Activated effector memory CD4-positive, alpha-beta T cell treated with anti-CD3 and anti-CD28 coated beads, Interleukin-2, amount 50 U/mL, for 16 hours (primary cell): ENCODE measurements at regions not wholly inside any gene's neighbourhood (a gene's known extent, or its start where the extent isn't known, plus 50 kb on each side); places are given as distances from the start of the nearest gene placed in this dataset.

Experiments
- DNase-seq: peaks from one replicate; pipeline ENCODE4 v3.0.0-alpha.2; 2020

- no peak for DNase-seq
These were observed 79.2 kb upstream of the KLF13 start for GRCh38 chr15:31247404-31247803.

GRCh38 chr15:31248263-31248662, 78.4 kb upstream of the KLF13 start:
- no peak for DNase-seq

DNA sequence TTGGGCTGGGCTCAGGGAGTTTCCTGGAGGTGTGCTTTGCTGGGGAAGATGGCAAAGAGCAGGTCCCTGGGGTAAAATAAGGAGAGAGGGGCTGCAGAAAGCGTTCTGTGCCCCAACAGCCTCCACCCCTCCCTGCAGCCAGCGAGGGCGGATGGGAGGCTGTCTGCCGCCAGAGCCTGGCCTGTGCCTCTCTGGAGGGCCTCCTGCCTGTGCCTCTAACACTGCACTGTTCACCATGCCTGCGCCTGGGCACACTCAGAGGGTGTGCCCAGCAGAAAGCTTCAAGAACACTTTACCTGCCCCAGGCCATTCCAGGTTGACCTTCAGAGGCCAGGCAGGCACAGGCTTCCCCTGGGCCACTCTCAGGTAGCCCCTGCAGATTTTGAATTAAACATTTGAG, 77.7 kb upstream of the KLF13 start:
- DNase-seq = no peak

DNA sequence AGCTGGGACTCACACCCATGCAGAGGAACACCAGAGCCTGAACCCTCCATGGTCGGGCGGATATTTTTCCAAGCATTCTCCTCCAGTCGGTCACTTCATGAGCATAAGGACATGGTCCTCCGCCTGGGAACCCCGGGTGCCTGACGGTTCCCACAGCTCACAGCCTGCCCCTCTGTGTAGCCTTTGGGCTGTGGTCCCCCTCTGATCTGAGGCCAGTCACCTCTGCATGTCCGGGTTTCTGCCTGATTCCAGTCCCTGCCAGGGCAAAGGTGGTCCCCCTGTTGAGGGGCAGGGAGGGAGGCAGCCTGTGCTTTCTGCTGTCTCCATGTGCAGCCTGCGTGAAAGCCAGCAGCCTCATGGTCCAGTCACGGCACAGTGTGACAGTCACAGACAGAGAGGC, 76.6 kb upstream of the KLF13 start:
- no peak for DNase-seq

- no peak for DNase-seq
These were observed 75.5 kb upstream of the KLF13 start for GRCh38 chr15:31251165-31251564.

DNA sequence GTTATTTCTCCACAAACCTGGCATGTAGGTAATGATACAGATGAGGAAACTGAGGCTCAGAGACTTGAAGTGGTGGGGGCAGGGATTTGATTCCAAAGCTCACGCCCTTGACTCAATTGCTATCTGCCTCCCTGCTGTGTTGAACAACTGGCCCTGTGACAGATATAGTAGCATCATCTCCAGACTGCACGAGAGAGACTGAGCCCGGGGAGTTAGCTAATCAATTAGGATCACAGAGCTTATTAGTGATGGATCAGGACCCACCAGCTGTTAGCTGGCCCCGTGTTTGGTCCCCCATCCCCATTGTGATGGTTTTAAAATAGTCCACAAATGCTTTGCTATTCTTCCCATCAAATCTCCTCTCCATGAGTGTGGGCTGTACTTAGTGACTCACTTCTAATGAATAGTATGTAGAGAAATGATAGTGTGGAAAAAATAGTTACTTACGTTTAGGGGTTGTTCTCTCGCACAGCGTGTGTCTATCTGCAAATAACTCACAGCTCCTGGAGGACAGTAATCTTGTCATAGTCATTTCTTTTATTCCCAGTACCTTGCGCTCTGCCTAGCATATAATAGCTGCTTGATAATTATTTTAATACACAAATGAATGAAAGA, 74.4 kb upstream of the KLF13 start:
- DNase-seq = no peak

DNA sequence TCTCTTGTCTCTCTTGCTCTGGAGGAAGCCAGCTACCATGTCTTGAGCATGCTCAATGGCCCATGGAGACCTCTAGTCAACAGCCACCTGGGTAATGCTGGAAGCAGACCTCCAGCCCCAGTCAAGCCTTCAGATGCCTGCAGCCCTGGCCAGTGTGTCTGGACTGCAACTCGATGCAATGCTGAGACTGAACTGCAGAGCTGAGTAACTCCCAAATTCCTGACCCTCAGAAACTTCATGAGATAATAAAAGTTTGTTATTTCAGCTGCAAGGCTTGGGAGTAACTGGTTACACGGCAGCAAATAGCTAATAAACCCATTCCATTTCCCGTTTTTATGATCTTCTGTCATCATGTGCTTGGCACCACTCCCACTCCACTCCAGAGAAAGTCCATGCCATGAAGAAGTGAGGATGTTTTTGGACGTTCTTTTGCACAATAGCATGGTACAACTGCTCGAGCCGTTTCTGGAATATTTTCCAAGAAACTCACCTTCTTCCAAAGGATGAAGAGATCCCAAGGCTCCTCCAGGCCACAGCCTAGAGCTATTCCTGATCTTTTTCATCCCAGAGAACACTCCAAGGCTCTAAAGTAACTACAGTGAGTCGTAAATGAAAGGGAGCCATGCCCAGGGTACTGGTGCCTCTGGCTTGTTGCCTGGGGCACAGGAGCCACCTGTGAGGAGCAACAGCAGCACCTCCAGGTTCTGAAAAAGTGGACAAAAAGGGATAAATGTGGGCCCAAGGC, 72.0 kb upstream of the KLF13 start:
- DNase-seq = no peak

DNA sequence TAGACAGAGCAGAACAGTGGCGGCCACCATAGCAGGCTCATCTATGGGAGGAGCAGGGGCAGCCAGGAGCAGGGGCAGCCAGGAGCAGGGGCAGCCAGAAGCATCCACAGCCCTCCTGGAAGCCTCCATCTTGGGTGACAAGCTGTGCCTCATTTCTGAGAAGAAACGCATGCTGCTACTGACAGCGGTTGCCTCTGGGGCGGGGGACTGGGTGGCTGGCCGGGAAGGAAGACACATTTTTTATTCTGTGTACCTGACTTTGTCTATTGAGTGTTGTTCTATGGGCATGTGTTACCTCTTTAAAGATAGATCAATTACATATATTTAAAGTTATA, 71.5 kb upstream of the KLF13 start:
- no peak for DNase-seq

DNA sequence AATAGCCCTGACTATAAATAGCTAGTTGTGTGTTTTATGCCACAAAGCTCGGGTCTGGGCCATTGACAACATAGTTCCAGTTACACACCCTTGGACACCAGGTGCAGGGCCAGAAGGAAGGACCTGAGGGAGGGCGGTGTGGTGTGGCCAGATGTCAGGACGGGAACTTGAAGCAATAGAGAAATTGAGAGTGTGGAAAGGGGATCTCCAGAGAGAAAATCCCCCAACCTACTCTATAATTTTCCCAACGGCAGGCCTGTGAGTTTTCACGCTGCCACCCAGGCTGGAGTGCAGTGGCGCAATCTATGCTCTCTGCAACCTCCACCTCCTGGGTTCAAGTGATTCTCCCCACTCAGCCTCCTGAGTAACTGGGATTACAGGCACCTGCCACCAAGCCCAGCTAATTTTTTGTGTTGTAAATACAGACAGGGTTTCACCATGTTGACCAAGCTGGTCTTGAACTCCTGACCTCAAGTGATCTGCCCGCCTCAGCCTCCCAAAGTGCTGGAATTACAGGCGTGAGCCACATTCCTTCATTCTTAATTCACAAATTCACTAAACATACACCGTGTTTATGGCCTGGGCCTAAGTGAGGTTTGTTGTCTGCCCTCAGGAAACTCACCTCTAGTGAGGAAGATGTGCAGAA, 70.8 kb upstream of the KLF13 start:
- DNase-seq = no peak

DNA sequence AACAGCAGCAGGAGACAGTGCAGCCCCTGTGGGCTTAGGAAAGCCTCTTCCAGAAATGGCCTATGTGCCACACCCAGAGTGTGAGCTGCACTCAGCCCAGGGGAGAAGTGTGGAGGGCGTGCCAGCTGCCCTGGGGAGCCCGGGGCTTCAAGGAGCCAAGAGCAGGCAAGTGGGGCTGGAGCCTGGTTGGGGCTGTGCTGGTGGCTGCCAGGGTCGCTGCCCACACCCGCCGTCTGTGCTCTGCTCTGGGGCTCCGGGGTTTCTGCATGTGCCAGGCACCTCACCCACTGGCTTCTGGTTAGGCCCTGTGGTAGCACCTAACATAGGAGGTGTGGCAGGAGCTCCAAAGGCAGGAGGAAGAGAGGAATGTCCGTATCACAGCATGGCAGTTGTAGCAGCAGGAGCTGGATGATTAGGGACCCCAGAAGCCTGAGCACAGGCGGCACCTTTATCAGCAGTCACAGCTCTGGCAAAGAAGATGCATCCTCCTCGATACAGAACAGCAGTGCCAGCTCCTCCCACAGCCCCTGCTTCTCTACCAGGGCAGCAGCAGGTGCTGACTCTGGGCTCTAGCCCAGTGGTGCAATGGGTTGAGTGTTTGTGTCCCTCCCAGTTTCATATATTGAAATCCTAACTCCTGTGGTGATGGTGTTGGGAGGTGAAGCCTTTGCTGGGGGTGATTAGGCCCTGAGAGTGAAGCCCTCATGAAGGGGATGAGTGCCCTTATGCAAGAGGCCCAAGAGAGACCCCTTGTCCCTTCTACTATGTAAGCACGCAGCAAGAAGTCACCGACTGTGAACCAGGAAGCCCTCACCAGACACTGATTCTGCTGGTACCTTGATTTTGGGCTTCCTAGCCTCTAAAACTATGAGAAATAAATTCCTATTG, 70.0 kb upstream of the KLF13 start:
- no peak for DNase-seq

DNA sequence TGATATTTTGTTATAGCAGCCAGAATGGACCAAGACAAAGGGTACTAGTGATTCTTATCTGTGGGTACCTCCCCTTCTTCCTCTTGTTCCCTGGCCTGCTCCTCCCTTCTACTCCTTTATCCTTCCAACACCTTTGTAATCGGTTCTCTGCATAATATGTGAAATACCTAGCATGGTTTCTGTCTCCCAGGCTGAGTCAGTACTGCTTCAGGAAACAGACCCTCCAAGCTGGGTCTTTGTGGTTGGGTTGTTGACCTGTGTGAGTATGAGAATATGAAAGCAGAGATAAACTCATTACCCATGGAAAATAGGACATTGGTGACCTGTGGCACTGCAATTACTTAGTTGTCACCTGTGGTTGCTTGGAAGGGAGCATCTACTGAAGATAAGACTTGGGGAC, 69.3 kb upstream of the KLF13 start:
- DNase-seq = no peak

DNA sequence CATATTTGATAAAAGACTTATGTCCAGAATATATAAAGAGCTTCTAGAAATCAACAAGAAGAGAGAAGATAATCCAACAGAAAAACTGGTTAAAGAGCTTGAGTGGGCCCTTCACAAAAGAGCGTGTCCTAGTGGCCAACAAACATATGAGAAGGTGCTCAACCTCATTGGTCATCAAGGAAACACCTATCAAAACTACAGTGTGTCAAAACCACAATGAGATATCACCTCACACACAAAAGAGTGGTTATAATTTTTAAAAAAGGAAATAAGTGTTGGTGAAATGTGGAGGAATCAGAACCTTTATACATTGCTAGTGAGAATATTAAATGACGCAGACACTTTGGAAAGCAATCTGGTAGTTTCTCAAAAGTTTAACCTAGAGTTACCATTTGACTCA, 68.4 kb upstream of the KLF13 start:
- no peak for DNase-seq

GRCh38 chr15:31259562-31260252, 66.9 kb upstream of the KLF13 start:
- DNase-seq = peak; percentile 24

GRCh38 chr15:31260646-31261265, 65.9 kb upstream of the KLF13 start:
- DNase-seq = peak; percentile 46

- DNase-seq = peak; percentile 58
These were observed 65.1 kb upstream of the KLF13 start for GRCh38 chr15:31261266-31262142.

DNA sequence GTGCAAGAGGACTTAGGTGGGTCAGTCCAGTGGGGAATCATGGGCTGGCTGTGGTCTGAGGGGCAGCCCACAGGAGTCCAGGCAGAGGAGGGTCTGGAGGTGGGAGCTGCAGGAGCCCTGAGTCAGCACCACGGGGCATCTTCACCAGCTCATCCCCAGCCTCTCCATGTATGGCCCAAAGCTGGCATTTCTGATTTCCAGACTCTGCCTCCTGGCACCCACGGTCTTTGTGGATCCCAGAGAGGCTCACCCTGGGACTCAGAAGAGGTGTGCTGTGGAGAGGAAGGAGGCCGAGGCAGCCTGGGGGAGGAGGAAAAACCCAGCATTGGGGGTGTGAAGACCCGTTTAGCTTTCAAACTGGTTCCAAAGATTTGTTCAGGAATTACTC, 64.5 kb upstream of the KLF13 start:
- peak; percentile 50 for DNase-seq

- DNase-seq = peak; percentile 55
These were observed 63.5 kb upstream of the KLF13 start for GRCh38 chr15:31262901-31263671.

- DNase-seq = peak; percentile 89
These were observed 62.7 kb upstream of the KLF13 start for GRCh38 chr15:31263751-31264558.

GRCh38 chr15:31264559-31265089, 62.0 kb upstream of the KLF13 start:
- peak; percentile 56 for DNase-seq
